GM21360 (cell line): ENCODE measurements at regions not wholly inside any gene's neighbourhood (a gene's known extent, or its start where the extent isn't known, plus 50 kb on each side); places are given as distances from the start of the nearest gene placed in this dataset.

ENCODE experiments used
- ATAC-seq: cut with Tn5 transposase; IDR thresholded peaks from one replicate; pipeline ENCODE4 v1.9.1; 2021; ENCODE audit warnings: mild to moderate bottlenecking, moderate library complexity; ENCODE audit not compliant: unreplicated experiment

- ATAC-seq: no peak
Measured at GRCh38 chr13:74084375-74084935, 49.7 kb downstream of the KLF12 start.

DNA sequence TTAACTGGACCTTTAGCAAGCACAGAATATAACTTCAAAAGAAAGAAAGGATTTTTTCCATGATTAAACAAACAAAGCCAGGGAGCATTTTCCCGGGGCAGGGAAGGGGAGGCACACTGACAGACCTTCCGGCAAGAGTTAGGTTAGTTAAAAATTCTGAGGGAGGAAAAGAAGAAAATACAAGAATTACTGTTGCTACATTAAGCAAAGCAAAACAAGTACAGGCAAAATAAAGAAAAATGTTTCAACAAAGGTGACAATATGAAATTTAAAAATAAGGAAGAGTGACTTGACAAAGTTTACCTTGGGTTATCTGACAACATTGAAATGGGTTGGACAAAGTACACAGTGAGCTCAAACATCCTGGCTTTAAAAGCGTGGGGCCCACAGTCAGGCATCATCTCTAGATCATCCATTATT is 51.5 kb downstream of the KLF12 start:
- ATAC-seq: no peak

DNA sequence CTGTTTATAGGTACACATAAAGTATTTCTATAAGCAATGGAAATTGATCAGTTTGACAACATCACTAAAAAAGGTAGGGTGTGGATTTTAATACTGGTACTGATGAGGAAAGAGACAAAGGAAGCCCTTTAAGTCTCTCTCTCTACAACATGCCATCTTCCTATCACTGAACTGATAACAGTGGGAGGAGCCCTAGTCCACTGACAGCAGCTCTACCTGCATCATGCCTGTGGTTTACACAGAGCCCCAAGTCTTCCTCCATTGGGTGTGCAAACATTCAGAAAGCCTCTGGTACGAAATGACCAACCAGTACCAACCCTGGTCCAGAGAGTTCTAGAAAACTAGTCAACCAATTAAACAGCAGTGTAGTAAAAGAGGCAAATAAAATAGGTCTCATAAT is 53.4 kb downstream of the KLF12 start:
- no peak for ATAC-seq

DNA sequence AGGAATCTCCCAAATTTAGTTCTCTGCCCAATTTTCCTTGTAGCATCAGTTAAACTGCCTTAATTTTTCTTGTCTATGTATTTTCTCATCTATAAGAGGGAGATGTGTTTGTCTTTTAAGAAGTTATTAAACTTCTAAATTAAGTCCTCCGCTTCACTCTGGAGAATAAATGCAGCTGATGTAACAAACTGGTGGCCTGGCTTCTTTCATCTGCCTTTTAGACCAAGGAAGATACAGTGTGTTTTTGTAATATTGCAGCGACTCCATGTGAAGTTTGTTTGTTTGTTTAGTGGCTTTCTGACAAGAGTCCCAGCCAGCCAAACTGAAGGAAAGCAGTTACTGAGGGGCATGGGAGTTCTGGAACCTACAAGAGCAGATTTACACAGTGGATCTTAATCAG is 56.4 kb downstream of the KLF12 start:
- no peak for ATAC-seq

- no peak for ATAC-seq
Measured at GRCh38 chr13:74077375-74077774, 56.8 kb downstream of the KLF12 start.

GRCh38 chr13:74074723-74075122 is 59.5 kb downstream of the KLF12 start:
- ATAC-seq: no peak

GRCh38 chr13:74073274-74073673 is 60.9 kb downstream of the KLF12 start:
- no peak for ATAC-seq

- peak; percentile 15 for ATAC-seq
Measured at GRCh38 chr13:74070513-74070912, 63.7 kb downstream of the KLF12 start.

DNA sequence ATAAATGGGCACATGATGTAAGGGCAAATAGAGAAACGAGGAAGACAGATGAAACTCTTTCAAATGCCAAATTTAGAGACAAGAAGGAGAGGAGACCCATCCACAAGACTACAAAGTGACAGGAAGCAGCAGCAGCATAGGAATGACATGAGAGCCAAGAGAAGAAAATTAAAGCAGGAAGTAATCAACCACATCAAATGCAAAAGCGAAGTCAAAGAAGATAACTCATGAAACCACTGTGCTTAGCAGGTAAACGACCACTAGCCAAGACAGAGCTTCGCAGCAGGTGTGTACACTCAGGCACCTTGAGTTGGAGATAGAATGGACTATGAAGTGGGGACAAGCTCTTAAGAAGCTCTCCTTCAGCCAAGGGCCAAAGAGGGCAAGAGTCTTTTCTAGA is 64.1 kb downstream of the KLF12 start:
- ATAC-seq: peak; percentile 54

- no peak for ATAC-seq
Measured at GRCh38 chr13:74068471-74068870, 65.7 kb downstream of the KLF12 start.

- no peak for ATAC-seq
Measured at GRCh38 chr13:74067818-74068217, 66.4 kb downstream of the KLF12 start.

- no peak for ATAC-seq
Measured at GRCh38 chr13:74066937-74067336, 67.3 kb downstream of the KLF12 start.

DNA sequence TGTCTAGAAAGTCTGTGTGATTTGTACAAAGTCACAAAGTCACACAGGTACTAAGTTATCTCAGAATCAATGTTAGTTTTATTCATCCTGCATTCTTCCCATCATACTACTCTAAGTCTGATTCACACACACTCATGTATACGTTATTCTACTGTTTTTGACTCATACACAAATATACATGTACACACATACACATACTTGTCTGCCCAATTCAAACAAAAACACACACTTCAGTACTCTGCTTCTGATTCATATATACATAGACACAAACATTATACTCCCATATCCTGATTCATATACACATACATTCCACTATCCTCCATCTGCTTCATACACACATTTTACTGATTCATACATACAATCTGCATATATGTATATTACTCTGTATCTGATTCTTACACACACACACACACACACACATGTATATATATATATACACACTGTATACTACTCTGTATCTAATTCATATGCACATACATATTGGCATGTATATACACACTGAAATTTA is 69.3 kb downstream of the KLF12 start:
- ATAC-seq: no peak

GRCh38 chr13:74063533-74064100 is 70.6 kb downstream of the KLF12 start:
- ATAC-seq: no peak

GRCh38 chr13:74062933-74063332 is 71.3 kb downstream of the KLF12 start:
- peak; percentile 81 for ATAC-seq

DNA sequence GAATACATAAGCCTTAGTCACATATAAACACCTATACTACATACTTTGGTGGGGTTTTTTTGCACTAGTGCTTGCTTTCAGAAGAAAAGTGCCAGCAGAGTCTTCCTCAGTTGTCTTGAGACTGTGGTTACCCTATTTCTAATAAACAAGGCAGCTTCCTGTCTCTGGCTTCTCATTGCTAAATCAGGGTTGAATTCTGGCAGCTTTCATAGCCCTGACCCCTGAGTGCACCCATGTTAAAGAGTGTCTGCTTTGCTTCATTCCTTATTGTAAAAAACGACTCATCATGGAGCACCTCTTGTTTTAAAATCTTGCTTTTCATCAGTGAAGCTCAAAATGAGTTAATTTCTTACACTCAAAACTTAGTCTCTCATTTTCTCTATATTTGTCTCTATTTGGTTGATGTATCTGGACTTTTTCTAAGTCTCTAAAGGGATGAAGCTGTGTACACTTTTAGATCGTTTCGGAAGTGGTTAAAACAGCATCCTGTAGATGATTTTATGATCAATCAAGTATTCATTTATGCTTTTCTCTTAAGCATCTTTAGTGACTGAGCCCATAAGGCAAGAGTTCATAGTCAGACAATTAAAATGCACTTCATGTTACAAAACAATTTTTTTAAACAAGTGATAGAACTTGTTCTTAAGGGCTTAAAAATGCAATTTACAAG is 72.1 kb downstream of the KLF12 start:
- peak; percentile 61 for ATAC-seq

DNA sequence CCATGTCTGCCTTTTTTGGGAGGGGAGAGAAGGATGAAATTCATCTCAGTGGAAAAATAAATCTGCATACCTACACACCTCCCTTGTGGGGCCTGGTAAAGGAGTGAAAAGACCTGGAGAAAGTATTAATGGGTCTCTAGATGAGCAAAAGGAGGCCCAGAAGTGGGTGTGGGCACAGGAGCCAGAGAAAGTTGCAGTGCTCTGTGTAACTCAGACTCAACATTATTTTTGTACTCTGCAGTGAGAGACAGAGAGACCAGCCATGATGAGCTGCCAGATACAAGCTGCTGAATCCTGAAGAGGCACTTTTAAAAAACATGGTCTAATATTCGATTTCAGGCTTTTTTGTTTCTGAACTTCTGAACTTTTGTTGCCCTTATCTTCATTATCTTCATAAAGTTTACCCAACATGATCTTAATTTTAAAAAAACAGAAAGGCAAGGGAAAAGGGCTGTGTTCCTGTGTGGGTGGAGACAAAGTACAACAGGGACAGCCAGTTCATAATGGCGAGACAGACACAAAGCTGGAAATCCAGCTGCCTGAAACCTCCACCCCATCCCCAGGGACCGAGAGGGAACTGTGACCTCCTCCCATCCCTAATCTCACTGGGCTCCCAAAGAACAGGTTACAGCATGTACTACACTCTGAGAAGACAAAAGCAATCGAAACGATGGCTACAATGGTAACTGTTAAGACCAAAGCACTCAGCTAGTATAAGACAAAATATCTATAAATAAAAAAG is 77.2 kb downstream of the KLF12 start:
- no peak for ATAC-seq

- no peak for ATAC-seq
Measured at GRCh38 chr13:74052402-74052928, 81.7 kb downstream of the KLF12 start.

DNA sequence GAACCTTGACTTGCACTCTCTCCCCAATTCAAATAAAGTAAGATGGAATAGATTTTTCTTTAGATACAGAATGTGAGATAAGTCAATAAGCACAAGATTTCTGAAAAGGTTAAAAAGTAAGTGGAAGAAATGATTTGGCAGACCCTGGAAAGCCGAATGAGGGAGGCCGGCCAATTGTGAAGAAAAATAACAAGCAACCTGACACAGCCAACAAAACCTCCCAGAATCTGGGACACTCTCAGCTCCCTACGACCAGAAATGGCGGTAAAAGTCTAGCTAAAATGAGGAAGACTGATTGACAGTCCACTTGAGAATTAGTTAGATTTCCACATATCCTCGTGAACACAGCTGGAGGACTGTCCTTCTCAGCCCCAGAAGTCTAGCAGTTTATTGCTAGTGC is 85.4 kb downstream of the KLF12 start:
- ATAC-seq: no peak

- no peak for ATAC-seq
Measured at GRCh38 chr13:74047931-74048600, 86.1 kb downstream of the KLF12 start.

DNA sequence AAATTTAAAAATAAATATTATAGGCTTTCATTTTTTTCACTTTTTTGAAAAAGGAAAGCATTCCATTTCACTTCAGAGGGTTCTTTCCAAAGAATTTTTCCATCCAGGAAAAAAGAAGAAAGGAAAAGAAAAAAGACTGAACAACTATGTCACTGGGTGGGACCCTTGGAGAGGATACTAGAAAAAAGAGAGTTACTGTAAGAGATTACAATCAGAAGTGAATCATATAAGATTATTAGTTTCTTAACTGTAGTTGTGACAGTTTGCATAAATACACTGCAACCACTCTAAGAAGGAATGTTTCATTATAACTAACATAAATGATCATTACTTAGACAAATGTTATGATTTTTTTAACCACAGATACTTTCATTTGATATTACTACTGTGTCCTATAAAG is 87.8 kb downstream of the KLF12 start:
- ATAC-seq: no peak
